GM21423 (cell line): ENCODE measurements at regions not wholly inside any gene's neighbourhood (a gene's known extent, or its start where the extent isn't known, plus 50 kb on each side); places are given as distances from the start of the nearest gene placed in this dataset.

Source experiments
- ATAC-seq: cut with Tn5 transposase; IDR thresholded peaks from one replicate; pipeline ENCODE4 v1.9.1; 2021; ENCODE audit warnings: mild to moderate bottlenecking, moderate library complexity; ENCODE audit not compliant: unreplicated experiment

GRCh38 chr14:89501381-89501780 is 84.3 kb upstream of the FOXN3 start:
- ATAC-seq = no peak

DNA sequence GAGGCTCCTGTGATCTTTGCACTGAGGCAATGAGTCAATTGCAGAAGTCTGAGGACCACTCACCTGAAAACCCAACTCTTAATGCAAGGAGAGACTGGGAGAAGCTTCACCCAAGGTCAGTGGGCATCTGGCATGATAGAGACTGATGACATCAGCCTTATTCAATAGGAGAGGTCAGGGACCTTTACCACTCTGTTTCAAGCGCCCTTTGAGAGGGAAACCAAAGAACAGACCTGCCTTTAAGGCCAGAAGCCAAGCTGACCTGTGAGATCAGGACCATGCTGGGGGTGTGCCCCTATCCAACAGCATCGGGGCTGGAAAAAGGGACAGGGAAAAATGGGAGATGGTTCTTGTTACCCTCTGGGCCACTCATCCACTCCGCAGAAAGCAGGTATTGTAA is 83.3 kb upstream of the FOXN3 start:
- ATAC-seq = no peak

DNA sequence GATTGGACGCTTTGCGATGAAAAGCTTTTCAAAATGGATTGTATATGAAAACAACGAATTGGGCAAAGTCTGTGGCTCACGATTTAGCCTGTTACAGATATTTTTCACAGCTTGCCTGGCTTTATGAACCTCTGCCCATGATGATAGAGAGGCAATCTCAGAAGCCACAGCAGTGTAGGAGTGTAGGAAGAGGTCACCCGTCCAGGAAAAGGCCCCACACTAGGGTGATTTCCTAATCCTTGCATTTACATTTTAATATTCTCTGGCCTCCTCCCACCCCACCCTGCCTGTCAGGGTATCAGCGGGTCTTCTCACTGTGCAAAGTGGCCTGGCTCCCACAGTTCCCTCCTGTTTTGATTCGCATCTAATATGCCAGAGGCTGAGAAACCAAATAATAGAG is 81.8 kb upstream of the FOXN3 start:
- ATAC-seq = no peak

DNA sequence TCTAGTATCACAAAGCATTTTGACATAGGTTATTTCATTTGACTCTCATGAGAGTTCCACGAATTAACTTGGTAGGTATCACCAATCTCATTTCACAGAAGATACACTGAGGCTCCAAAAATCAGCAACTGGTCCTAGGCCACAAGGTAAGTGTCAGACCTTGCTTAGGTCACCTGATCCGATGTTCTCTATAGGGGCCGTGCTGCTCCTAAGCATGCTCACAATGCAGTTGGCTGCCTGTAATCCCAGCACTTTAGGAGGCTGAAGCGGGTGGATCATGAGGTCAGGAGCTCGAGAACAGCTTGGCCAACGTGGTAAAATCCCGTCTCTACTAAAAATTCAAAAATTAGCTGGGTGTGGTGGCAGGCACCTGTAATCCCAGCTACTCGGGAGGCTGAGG is 78.7 kb upstream of the FOXN3 start:
- no peak for ATAC-seq

DNA sequence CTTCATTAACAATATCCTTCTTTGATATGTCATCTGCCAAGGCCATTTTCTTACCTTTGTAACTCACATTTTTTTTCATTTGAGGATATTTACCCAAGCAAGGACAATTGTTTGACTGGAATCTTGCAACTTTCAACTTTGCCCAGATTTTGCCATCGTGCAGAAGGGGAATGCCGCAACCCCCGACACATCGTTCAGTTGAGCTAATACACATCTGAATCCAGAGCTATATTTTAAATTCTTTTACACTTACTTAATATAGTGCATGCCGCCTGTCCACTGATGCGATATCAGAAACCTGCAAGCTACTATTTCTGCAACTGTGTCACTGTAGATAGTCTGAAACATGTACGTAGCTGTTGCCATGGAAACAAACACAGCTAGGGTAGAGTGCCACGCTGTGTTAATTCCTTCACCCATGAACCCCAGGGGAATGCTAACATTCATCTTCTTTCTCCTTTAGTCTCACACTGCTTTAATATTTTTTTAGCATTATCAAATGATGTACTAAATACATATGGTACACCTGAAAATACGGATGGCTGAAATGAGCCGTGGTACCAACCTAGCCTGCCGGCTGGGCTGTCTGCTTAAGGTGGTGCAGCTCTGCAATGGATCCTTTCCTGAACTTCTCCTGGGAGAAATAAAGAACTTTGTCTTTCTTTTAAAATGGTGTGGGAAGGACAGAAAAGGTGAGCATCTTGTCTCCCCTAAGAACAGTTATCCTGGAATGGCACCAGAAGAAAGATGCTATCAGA is 77.0 kb upstream of the FOXN3 start:
- ATAC-seq = peak; percentile 89

DNA sequence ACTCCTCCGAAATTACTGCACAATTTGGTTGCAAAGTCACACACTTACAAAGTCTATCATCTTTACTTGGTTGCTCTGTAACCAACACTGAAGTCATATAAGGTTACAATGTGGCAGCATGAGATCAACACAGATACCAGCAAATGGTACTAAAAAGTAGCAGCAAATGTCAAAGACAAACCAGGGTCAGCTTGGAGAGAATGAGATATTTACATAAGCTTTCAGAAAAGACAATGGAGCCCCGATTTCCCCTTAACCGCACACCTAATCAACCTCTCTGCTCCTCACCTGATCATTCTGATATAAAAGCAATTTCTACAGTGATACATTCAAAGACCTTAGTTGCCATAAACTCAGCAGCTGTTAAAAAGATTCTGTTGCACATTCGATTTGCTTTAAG is 76.4 kb upstream of the FOXN3 start:
- no peak for ATAC-seq

DNA sequence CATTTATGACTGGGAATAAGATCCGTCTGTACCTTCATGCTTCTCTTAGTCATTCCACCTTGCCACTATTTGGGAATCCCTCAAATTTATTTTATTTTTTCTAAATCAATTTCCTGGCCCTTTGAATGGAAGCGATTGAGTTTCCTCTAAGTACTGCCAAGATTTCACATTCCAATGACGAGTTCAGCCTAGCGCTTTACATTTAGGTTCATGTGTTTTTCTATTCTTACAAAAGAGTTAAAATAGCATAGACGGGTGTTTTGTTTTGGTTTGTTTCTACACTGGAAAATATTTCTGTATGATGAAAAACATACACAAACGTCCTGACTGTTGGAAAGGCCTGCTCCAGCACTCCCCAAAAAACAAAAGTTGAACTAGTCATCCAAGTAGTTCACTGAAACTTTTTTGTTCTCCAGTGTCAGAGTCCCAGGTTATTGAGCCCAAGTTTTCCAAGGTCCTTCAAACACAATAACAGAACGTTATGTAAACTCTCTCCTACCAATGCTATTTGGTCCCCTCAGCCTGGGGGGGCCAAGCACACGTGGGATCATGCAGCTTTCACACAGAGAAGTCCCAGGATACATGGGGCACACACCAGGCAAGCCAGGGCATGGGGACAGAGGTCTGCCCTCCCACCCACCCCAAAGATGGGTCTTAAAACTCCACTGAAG is 74.8 kb upstream of the FOXN3 start:
- no peak for ATAC-seq

DNA sequence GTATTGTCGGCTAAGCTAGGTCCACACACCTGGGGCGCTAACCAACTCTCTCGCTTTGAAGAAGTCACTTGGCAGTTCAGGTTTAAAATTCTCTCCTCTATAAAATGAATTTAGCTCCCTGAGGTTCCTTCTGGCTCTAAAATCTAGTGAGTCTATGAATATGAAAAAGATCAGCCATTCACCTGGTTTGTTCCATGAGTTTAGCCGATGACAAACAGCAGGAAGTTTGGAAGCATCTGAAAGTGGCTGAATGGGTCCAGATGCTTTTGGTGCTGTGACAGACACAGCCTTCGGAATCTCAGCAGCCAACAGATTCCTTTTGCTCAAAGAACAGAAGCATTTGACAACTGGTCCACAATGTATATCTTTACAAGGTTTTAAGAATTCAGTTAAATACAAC is 73.4 kb upstream of the FOXN3 start:
- ATAC-seq = no peak

DNA sequence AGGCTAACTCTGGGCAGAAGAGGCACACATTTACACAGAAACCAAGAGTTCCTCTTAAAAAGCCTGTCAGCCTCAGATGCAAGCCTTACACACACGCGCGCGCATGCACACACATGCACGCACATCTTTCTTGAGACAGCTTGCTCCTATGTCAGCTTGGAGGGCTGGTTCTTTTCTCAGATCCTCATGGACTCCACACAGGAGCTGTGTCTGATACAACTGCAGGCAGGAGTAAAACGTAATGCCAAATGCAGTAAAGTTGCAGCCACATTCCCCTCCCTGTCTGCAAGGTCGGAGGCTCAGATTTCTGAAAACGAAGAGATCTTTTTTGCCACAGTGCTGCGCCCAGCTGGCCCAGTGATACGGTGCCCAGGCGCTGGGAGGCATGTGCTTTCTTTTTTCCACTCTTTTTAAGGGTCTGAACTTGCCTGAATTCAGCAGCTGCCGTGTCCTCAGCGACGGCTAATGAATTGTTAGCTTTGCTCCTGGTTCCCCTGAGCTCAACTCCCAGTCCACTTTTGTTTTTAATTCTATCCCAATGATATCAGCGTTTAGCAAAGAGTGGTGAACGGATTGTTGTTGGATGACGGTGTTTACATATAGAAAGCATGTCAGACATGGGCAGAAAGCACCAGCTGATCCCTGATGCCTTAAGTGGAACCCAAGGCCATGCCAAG is 72.9 kb upstream of the FOXN3 start:
- no peak for ATAC-seq

GRCh38 chr14:89486961-89487360 is 69.9 kb upstream of the FOXN3 start:
- ATAC-seq = no peak

GRCh38 chr14:89486505-89486904 is 69.5 kb upstream of the FOXN3 start:
- no peak for ATAC-seq

- ATAC-seq = no peak
Measured at GRCh38 chr14:89485264-89485663, 68.2 kb upstream of the FOXN3 start.

DNA sequence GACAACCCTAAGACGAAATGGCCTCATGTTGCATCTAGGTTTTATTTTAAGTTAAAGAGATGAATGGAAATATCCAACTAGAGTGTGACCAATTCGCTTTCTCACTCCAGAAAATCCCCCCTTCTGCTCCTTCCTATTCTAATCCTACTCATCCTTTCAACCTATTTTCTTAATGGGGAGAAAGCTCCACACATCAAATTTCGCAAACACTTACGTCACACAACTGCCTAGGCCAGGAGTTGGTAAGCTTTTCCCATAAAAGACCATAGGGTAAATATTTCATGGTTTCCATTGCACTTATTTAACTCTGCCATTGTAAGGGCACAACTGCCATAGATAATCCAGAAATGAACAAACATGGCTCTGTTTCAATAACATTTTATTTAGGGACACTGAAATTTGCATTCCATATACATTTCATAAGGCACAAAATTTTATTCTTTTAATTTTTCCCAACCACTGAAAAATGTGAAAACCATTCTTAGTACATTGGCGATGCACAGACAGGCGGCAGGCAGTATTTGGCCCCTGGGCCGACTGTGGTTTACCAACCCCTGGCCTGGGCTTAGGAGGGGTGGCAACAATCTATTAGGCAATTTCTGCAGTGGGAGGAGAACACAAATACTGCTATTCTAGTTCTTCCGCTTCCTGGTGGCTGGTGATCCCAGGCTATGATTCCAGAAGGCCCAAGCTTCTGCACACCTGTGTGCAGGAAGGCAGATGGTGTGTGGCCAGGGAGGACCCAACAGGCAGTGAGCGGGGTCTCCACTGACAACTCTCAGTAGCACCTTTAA is 67.2 kb upstream of the FOXN3 start:
- no peak for ATAC-seq

GRCh38 chr14:89481196-89481595 is 64.2 kb upstream of the FOXN3 start:
- no peak for ATAC-seq

DNA sequence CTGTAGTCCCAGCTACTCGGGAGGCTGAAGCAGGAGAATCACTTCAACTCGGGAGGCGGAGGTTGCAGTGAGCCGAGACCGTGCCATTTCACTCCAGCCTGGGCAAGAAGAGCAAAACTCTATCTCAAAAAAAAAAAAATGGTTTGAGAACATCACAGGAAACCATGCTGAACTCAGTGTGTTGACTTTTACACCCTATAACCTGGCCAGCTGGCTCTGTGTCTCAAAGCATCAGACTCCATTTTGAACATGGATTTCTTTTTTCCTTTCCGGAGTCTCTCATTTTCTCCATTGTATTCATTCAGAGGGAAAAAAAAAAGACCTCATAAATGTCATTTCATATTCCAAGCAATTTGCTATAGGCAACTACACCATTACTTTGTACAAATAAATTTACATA is 63.2 kb upstream of the FOXN3 start:
- no peak for ATAC-seq

DNA sequence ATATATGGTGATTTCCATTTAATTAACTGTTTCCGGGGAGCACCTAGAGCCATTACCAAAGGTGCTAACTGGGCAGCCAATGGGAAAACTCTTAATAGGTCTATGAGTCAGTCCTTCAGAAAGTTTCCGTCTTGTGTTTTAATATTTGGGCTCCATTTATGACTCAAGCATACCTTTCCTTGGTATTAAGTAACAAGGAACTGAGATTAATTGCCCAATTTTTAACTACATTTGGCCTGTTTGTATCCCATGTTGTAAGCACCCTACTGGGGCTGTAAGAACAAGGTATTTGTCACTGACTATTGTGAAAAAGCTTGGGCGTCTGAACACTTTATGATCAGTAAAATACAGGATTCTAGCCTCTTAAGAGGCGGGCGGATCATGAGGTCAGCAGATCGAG is 62.8 kb upstream of the FOXN3 start:
- no peak for ATAC-seq

DNA sequence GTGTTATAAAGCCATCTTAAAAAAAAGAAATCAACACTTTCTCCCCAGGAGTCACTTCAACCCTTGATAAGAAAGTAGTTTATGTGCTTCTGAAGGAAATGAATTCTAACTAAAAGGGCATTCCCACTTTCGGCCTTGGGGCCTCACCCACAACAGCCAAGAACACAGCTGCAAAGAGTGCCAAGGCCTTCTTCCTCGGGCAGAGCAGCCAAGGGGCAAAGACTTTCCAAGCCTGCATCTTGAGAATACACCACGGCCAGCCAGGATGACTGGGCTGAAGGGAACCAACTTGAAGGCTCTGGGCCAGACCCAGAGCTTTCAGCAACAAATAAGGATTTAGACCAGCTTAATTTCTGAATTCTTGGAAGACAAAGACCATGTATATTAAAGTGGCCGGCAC is 60.4 kb upstream of the FOXN3 start:
- no peak for ATAC-seq

DNA sequence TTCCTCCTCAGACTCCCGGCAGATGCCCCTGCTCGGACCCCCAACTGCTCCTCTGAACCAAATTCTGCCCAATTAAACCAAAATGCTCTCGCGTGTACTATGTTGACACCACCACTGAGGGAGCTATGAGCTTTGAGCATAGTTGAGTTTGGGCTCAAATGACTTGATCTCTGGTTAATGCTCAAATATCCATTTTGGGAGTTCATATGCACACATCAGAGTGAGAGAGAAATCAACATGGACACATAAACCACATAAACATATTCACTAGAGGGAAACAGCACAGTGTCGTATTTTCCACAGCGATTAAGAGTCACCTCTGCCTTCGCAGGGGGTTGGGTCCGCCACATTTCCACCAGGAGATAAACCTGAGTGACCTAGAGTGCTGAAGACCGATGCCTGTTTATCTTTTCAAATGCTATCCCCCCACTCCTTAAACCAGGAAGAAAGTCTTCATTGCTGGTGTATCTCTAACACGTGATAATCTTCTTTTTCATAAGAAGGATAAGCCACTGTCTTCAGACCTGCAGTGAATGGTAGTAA is 59.4 kb upstream of the FOXN3 start:
- ATAC-seq = no peak

DNA sequence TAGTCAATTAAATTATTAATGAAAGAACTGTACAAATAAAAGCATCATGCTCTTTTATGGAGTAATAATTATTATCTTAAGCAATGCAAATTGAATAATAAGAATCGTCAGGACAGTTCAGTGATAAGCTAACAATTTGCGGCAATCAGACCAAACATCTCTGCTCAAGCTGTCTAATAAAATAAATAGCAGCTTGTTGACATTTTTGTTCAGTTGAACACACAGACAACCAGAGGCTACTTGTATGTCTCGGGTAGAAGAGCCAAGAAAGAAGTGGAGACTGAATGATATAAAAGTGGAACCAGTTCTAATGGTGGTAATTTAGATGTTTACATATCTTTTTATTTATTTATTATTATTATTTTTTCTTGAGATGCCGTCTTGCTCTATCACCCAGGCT is 57.4 kb upstream of the FOXN3 start:
- ATAC-seq = no peak

DNA sequence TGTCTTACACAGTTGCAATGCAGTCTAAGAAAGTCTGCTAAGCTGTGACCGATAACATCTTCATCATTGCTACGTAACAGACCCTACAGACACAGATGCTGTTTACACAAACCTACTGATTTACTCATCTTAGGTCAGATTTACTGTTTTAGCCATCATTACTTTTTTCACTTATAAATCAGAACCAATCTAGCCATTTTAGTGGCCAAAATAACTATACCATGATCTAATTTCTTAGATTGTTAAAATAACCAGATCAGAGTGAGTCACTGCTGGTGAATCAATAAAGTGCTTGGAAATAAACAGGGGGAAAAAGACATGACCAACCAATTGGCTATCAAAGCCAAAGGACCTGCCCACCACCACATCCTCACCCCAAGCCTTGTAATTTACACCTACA is 57.0 kb upstream of the FOXN3 start:
- ATAC-seq = no peak

GRCh38 chr14:89473569-89473968 is 56.5 kb upstream of the FOXN3 start:
- no peak for ATAC-seq
